ENCODE measurements at regions not wholly inside any gene's neighbourhood (a gene's known extent, or its start where the extent isn't known, plus 50 kb on each side); places are given as distances from the start of the nearest gene placed in this dataset.

DNA sequence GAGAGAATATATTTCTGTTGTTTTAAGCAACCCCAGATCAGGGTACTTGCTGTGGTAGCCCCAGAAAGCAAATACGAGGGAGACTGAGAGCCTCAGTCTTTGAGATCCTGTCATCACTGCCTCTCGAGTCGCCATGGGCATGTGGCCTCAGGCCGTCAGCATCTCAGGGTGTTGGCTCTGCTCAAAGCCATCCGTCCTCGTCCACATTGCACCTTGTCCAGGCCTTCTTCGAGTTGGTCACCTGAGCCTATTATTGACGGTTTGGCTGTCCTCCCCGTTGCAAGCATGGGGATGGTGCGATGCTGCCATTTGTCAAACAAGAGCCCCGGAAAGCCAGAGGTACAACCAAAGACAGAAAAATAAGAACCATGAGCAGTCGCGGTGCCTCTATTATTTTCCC, 136.9 kb downstream of the IRF8 start:
- 90 to 92% methylated on average over 13 of the region's 13 CpGs for WGBS, 2 donors

GRCh38 chr16:86037999-86038925, 139.3 kb downstream of the IRF8 start:
- H3K27ac ChIP-seq, result no peak overlapping the region
- H3K9me3 ChIP-seq, result no peaks in the 10 kb centered on the region
- DNase-seq (no peak), ATAC-seq (peak in 1 of 8 donors; percentile 11)
- H3K27me3 ChIP-seq, result peaks cover 0 to 58% (median 41%) of the 10 kb centered on the region in 7 donors
- intact Hi-C loops (cut with DNase I), result no loop called here
- no peaks in the 10 kb centered on the region for H3K36me3 ChIP-seq
- 68 to 79% methylated on average over 23 of the region's 23 CpGs for WGBS, 2 donors
- H3K4me3 ChIP-seq, result no peak overlapping the region
- H3K4me1 ChIP-seq, result peaks cover 0 to 2% (median 0%) of the 10 kb centered on the region in 9 donors
- TF ChIP-seq CTCF (IDR thresholded peaks at IDR 0.05), result no peak

More for the DNA sequence above, 136.9 kb downstream of the IRF8 start:
- Histone ChIP-seq H3K27ac (no peak overlapping the region), H3K4me1 (peaks cover 0 to 10% (median 0%) of the 10 kb centered on the region in 9 donors), H3K9me3 (no peaks in the 10 kb centered on the region), H3K27me3 (peaks cover 0 to 58% (median 30%) of the 10 kb centered on the region in 7 donors), H3K4me3 (no peak overlapping the region), H3K36me3 (no peaks in the 10 kb centered on the region)
- no peak for ATAC-seq
- TF ChIP-seq CTCF (IDR thresholded peaks at IDR 0.05), result no peak
- intact Hi-C loops (cut with DNase I), result no loop called here
- DNase-seq, result no peak

DNA sequence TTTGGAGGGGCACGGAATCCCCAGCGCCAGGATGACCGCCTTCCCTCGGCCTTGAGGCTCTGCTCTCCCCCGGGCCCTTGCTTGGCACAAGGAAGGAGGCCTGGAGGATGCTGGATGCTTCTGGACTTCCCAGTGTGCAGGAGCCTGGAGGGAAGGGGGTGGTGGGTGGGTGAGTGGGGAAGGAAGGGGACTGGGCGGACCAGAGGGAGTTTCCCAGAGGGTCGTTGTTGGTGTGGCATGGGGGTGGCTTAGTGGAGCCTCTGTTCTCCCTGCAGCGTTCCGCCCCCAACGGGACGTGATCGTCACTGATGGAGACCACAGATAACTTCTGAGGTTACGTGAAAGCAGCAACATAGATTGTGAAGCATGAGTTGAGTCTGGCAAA, 140.0 kb downstream of the IRF8 start:
- WGBS, 2 donors, result 41 to 51% methylated on average over 13 of the region's 13 CpGs
- peak in 1 of 8 donors; percentile 8 for ATAC-seq
- no peak for TF ChIP-seq CTCF (IDR thresholded peaks at IDR 0.05)

DNA sequence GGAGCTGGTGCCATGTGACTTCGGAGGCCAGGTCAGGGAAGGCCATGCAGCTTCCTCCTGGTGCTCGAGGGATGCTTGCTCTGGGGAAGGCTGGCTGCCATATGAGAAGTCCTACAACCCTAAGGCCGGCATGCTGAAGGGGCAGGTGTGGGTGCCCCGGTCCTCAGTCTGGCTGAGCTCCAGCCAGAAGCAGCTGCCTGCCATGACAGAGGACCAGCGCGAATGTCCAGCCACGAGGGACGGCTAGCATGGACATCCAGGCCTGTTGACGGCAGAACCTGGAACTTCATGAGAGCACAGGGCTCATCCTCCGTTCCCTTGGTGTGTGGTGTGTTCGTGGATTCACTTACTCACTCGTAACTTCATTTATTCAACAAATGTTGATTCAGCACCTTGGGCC, 140.6 kb downstream of the IRF8 start:
- no peak overlapping the region for H3K27ac ChIP-seq
- no peaks in the 10 kb centered on the region for H3K36me3 ChIP-seq
- DNase-seq (no peak), ATAC-seq (no peak)
- 79 to 80% methylated on average over 12 of the region's 12 CpGs for WGBS, 2 donors
- no peaks in the 10 kb centered on the region for H3K4me1 ChIP-seq
- intact Hi-C loops (cut with DNase I), result no loop called here
- H3K9me3 ChIP-seq, result no peaks in the 10 kb centered on the region
- peaks cover 0 to 61% (median 51%) of the 10 kb centered on the region in 7 donors for H3K27me3 ChIP-seq
- no peak for TF ChIP-seq CTCF (IDR thresholded peaks at IDR 0.05)
- H3K4me3 ChIP-seq, result no peak overlapping the region

More for the DNA sequence above, 140.0 kb downstream of the IRF8 start:
- no peaks in the 10 kb centered on the region for H3K36me3 ChIP-seq
- intact Hi-C loops (cut with DNase I), result no loop called here
- H3K27ac ChIP-seq, result no peak overlapping the region
- H3K27me3 ChIP-seq, result peaks cover 0 to 59% (median 48%) of the 10 kb centered on the region in 7 donors
- no peak for DNase-seq
- H3K4me1 ChIP-seq, result no peaks in the 10 kb centered on the region
- no peak overlapping the region for H3K4me3 ChIP-seq
- no peaks in the 10 kb centered on the region for H3K9me3 ChIP-seq

Measured in heart right ventricle (tissue), 16 donors.